Neutrophil (primary cell): ENCODE measurements at regions not wholly inside any gene's neighbourhood (a gene's known extent, or its start where the extent isn't known, plus 50 kb on each side); places are given as distances from the start of the nearest gene placed in this dataset.

Experiments used
- H3K27ac ChIP-seq: fragments of 200-600 bp; sonication (generic); 2 replicates; pipeline ENCODE4 v1.5.1; 2016; ENCODE audit warnings: mild to moderate bottlenecking, moderate library complexity
- H3K27me3 ChIP-seq: fragments of 200-600 bp; sonication (generic); 2 replicates; pipeline ENCODE4 v1.6.0; 2016; ENCODE audit warnings: mild to moderate bottlenecking
- H3K36me3 ChIP-seq: fragments of 200-600 bp; sonication (generic); 2 replicates; pipeline ENCODE4 v1.5.1; 2017
- H3K4me1 ChIP-seq, 2 experiments: fragments of 200-600 bp in 1 of 2; sonication (generic) in 1 of 2; 1 replicate in 1 of 2; 2 replicates in 1 of 2; pipeline versions ENCODE4 v1.5.1 to v1.6.1; 2013 to 2016; ENCODE audit warnings: low read depth in 1 of 2, low read length in 1 of 2, mild to moderate bottlenecking in 1 of 2, moderate library complexity in 1 of 2; ENCODE audit not compliant: control insufficient read depth in 1 of 2, insufficient read depth in 1 of 2
- H3K4me3 ChIP-seq, 2 experiments: fragments of 200-600 bp in 1 of 2; sonication (generic) in 1 of 2; 1 replicate in 1 of 2; 2 replicates in 1 of 2; pipeline ENCODE4 v1.5.1; 2013 to 2016; ENCODE audit warnings: low read depth in 1 of 2, low read length in 1 of 2, mild to moderate bottlenecking in 1 of 2, moderate library complexity in 1 of 2
- H3K9me3 ChIP-seq: fragments of 200-600 bp; sonication (generic); 2 replicates; pipeline ENCODE4 v1.5.1; 2016
- TF ChIP-seq, protein P1 (sequence below): fragments of 200-600 bp; sonication (generic); IDR thresholded peaks from 2 replicates; pipeline ENCODE4 v1.5.1; 2016; ENCODE audit warnings: antibody characterized with exemption

DNA sequence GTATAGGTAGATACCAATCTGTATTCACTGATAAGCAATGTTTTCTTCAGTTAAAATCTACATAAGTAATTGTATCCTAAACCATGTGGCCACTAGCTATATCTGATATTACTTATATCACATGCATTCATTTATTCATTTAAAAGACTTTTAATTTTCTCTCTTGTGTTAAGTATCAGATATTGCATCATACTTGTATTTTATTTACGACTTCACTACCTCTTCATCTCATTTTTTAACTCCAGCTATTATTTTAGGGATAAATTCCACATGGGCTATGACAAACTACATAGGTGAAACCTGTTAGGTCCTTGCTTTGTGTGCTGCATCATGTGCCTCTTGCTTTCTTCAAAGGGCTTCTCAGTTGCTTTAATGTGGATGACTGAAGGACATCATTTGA, 1018.3 kb downstream of the ZPLD1 start:
- Histone ChIP-seq H3K4me1 (no peaks in the 10 kb centered on the region), H3K4me3 (no peak overlapping the region), H3K27ac (no peak overlapping the region), H3K9me3 (no peaks in the 10 kb centered on the region), H3K27me3 (no peaks in the 10 kb centered on the region), H3K36me3 (no peaks in the 10 kb centered on the region)
- TF ChIP-seq, protein P1, sequence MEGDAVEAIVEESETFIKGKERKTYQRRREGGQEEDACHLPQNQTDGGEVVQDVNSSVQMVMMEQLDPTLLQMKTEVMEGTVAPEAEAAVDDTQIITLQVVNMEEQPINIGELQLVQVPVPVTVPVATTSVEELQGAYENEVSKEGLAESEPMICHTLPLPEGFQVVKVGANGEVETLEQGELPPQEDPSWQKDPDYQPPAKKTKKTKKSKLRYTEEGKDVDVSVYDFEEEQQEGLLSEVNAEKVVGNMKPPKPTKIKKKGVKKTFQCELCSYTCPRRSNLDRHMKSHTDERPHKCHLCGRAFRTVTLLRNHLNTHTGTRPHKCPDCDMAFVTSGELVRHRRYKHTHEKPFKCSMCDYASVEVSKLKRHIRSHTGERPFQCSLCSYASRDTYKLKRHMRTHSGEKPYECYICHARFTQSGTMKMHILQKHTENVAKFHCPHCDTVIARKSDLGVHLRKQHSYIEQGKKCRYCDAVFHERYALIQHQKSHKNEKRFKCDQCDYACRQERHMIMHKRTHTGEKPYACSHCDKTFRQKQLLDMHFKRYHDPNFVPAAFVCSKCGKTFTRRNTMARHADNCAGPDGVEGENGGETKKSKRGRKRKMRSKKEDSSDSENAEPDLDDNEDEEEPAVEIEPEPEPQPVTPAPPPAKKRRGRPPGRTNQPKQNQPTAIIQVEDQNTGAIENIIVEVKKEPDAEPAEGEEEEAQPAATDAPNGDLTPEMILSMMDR: no peak

DNA sequence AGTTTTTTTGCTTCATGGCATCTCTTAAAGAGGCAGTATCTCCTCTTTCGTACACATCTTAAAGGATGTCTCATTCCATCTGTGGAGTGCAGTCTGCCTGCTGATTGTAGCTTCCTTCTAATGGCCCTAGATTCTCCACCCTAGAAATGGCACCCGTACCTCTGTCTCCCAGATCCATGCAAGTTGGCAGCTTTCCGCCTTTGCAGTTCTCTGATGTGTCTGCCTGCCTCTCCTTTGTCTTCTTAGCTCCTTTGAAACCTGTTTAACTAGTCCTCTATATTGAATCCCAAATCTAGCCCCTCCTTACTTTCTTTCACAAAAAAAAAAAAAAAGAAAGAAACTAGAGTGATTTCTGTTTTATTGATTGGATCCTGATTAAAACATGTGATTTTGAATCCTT, 1025.0 kb downstream of the ZPLD1 start:
- TF ChIP-seq, protein P1: no peak
- no peaks in the 10 kb centered on the region for H3K4me1 ChIP-seq
- no peak overlapping the region for H3K4me3 ChIP-seq
- no peaks in the 10 kb centered on the region for H3K9me3 ChIP-seq
- no peak overlapping the region for H3K27ac ChIP-seq
- H3K27me3 ChIP-seq: no peaks in the 10 kb centered on the region
- H3K36me3 ChIP-seq: no peaks in the 10 kb centered on the region

DNA sequence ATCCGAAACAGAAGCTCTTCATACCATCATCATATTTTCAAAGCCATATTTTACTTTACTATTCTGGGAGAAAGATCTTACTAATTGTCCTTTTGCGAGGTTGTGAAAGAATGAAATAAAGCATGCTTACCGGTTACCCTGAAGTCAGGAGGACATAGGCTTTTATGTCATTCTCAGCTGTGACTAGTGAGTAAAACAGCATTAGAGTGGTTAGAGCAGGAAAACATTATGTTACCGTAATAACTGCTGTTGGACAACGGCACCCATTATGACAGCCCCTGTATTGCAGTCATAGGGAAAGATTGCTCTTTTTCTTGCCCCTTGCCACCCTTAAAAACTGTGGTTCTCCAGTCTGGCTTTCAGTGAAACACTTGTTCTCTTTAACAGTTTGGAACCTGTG, 1035.7 kb downstream of the ZPLD1 start:
- Histone ChIP-seq H3K27ac (no peak overlapping the region), H3K4me1 (no peaks in the 10 kb centered on the region), H3K27me3 (no peaks in the 10 kb centered on the region), H3K4me3 (no peak overlapping the region), H3K36me3 (no peaks in the 10 kb centered on the region), H3K9me3 (no peaks in the 10 kb centered on the region)
- TF ChIP-seq, protein P1: no peak

DNA sequence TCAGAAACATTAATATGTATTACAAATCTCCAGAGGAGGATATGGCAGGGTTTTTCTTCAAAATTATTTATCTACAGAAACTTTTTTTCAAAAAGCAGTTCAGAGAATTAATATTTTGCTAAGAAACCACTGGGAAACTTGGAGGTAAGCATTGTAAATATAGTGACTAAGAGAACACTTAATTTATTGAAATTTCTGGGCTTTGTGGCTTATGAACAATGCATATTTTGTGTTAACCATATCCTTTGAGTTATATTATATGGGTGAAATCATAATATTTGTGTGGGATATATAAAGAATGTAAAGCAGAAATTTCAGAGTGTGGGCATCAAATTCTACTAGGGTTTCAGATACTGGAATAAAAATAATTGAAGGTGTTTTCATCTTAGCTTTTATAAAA, 1059.2 kb downstream of the ZPLD1 start:
- Histone ChIP-seq H3K4me3 (no peak overlapping the region), H3K9me3 (no peaks in the 10 kb centered on the region), H3K4me1 (no peaks in the 10 kb centered on the region), H3K27ac (no peak overlapping the region), H3K27me3 (no peaks in the 10 kb centered on the region), H3K36me3 (no peaks in the 10 kb centered on the region)
- TF ChIP-seq, protein P1: no peak

DNA sequence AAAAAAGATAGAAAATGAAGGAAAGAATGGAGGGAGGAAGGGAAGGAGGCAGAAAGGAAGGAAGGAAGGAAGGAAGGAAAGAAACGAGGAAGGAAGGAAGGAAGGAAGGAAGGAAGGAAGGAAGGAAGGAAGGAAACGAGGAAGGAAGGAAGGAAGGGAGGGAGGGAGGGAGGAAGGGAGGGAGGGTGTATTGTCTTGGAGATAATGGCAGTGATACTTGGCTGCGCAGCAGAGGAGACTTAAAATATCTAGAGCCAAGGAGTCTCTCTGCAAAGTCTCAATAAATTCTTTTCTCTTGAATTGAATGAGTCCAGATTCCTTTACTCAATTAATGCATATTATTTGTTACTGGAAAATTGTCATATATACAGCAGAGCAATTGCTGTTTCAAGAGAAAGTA, 1059.7 kb downstream of the ZPLD1 start:
- TF ChIP-seq, protein P1: no peak
- Histone ChIP-seq H3K27me3 (no peaks in the 10 kb centered on the region), H3K9me3 (no peaks in the 10 kb centered on the region), H3K4me3 (no peak overlapping the region), H3K4me1 (no peaks in the 10 kb centered on the region), H3K27ac (no peak overlapping the region), H3K36me3 (no peaks in the 10 kb centered on the region)

DNA sequence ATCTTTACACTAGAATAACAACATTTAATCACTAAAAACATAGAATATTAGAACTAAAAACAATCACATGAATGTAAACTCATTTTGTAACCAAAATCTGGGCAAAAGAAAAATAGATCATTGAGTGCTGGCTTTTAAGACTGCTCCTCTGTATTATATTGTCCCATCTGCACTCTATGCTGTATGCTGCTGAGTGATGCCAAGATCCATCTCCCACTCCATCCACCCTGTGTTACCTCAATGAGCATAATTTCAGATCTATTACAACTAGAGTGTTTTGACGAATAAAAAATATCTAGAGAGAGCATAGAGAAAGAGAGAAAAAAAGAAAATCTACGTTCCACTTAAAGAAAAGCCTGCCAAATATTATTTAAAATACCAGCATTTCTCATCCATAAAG, 1060.4 kb downstream of the ZPLD1 start:
- H3K27ac ChIP-seq: no peak overlapping the region
- H3K27me3 ChIP-seq: no peaks in the 10 kb centered on the region
- TF ChIP-seq, protein P1: no peak
- no peaks in the 10 kb centered on the region for H3K9me3 ChIP-seq
- no peaks in the 10 kb centered on the region for H3K4me1 ChIP-seq
- no peak overlapping the region for H3K4me3 ChIP-seq
- no peaks in the 10 kb centered on the region for H3K36me3 ChIP-seq
